DMS153 treated with DMSO at 0.1 percent for 48 hours (cell line): ENCODE measurements at regions not wholly inside any gene's neighbourhood (a gene's known extent, or its start where the extent isn't known, plus 50 kb on each side); places are given as distances from the start of the nearest gene placed in this dataset.

Experiments
- DNase-seq: peaks from one replicate; lab custom pipeline; 2025; ENCODE audit not compliant: unreplicated experiment; lab: John Stamatoyannopoulos, UW

- DNase-seq, result no peak
Observed at GRCh38 chr6:74785236-74785635, 420.6 kb downstream of the COL12A1 start.

- no peak for DNase-seq
Observed at GRCh38 chr6:74782346-74782745, 423.5 kb downstream of the COL12A1 start.

DNA sequence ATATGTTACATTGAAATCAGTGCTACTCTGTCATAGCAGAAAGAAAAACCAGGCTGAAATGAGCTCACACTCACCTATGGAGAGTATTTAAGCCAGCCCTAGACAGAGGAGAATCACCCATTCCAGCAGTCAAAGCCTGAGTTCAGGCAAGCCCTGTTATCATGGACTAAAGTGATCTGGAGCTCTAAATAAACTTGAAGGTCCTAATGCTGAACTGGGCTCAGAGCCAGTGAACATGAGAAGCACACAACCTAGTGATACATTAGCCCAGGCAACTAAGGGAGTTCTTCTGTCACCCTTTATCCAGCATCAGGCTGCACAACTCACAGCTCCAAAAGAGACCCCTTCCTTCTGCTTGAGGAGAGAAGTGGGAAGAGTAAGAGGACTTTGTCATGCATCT is 425.0 kb downstream of the COL12A1 start:
- no peak for DNase-seq

DNA sequence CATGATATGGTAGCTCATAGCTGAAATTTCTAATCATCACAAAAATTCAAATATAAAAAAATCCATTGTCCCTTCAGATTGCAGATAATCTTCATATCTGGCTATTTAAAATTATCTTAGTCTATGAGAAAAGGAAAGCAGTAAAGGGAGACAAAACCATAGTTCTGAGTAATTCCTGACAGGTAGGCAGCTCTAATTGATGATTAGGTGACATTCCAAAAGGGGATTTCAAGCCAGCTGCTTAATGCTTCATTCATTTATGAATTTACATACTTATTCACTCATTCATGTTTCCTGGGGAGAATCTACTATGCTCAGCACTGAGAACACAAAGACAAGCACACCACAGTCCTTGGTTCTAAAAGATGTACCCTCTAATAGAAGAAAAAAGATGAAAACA is 437.1 kb downstream of the COL12A1 start:
- DNase-seq, result no peak

DNA sequence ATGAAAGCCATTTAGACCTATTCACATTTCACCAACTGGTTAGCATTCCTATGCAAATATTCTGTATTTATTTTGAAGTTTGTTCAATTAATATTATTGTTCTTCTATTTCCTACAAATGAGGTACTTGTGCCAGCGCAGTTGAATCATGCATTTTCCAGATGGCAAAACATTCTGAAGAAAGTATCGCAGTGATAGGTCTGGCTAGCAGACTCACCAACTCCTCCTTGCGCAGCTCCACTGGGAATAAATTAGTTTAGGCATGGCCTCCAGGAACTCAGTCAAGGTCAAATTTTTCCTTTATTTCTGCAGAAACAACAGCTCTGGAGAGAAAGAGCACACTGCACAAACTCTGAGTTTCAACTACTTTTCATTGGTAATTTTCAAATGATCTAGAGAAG is 437.7 kb downstream of the COL12A1 start:
- no peak for DNase-seq

DNA sequence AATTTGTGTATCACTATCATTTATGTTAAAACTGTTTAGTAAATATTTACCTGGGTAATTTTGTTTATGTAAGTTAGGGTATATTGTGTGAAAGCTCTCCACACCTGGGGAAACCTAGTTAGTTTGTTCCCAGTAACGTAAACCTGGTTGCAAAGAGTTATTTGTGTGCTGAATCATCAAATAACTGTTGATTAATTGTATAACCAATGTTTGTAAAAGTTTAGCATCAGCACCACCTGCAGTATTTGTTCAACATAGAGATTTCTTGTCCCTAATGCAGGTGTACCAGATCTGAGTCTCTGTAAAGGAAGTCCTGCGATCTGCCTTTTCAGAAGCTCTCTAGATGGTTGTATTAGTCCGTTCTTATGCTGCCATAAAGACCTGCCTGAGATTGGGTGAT is 440.4 kb downstream of the COL12A1 start:
- no peak for DNase-seq

- no peak for DNase-seq
Observed at GRCh38 chr6:74764486-74764885, 441.4 kb downstream of the COL12A1 start.

- DNase-seq, result no peak
Observed at GRCh38 chr6:74762841-74763240, 443.0 kb downstream of the COL12A1 start.

DNA sequence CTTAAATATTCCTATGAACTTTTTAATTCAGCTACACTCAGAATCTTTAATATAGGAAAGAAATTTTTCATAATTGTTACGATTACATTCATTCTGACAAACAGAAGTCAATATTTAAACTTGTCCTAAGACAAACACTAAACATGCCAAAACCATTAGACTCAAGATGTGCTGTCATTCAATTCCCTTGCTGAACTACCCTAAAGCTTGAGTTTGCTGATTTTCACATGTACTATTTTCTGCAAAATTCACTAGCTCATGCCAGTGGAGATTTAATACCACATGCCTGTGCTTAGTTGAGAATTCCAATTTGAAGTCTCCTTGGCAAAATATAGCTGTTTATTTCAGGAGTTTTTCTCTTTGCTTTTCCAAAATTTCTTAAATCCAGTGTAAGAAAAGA is 448.0 kb downstream of the COL12A1 start:
- DNase-seq, result no peak

GRCh38 chr6:74756923-74757322 is 448.9 kb downstream of the COL12A1 start:
- DNase-seq, result no peak

- DNase-seq, result no peak
Observed at GRCh38 chr6:74755778-74756177, 450.1 kb downstream of the COL12A1 start.

- no peak for DNase-seq
Observed at GRCh38 chr6:74755196-74755595, 450.7 kb downstream of the COL12A1 start.

- no peak for DNase-seq
Observed at GRCh38 chr6:74753883-74754600, 451.8 kb downstream of the COL12A1 start.

GRCh38 chr6:74752303-74752702 is 453.6 kb downstream of the COL12A1 start:
- no peak for DNase-seq

GRCh38 chr6:74750826-74751225 is 455.0 kb downstream of the COL12A1 start:
- DNase-seq, result no peak

GRCh38 chr6:74749211-74750147 is 456.4 kb downstream of the COL12A1 start:
- no peak for DNase-seq

GRCh38 chr6:74745670-74746069 is 460.2 kb downstream of the COL12A1 start:
- no peak for DNase-seq

DNA sequence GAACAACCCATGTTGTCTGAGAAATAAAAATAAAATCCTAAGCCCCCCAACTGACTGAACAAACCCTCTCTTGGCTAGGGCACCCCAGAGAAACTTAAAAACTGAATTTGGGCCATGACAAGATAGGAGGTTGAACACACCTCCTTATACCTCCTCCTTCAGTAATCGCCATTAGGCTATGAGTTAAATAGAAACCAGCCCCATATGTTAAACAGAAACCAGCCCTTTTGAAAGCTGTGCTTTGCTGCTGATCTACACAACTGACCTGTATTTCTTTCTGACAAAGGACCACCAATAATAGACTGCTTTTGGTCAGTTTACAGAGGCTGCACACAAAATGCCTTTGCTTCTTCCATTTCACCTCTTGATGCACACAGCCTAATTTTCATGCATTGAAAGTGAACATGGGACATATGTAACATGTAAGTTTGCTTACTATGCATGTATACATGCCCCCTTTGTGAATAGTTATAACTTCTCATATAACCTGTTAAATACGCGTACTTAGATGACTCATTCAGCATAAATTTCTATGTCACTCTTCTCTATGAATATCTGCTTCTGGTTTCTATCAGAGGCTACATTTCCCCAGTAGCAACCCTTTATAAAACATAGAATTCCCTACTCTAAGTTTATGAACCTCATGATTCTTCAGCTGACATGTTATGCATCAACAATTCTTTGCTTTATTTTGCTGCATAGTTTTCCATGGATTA is 462.9 kb downstream of the COL12A1 start:
- DNase-seq, result no peak

DNA sequence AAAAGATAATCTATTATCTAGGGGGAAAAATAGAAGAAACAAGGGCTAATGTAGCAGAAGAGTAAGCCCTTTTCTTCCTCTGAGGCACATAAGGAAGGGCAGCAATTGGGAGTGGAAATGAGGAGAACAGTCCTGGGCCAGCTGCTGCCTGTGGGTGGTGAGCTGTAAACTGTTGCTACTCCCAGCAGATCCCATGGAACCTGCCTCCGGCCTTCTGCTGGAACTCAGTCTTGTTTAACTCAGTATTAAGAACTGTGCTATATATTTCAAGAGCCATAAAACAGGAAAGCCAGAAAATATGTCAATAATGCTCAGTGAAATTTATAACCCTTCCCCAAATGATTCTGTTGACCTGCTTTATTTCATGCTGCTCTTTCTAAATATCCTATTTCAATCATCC is 464.2 kb downstream of the COL12A1 start:
- DNase-seq, result no peak

DNA sequence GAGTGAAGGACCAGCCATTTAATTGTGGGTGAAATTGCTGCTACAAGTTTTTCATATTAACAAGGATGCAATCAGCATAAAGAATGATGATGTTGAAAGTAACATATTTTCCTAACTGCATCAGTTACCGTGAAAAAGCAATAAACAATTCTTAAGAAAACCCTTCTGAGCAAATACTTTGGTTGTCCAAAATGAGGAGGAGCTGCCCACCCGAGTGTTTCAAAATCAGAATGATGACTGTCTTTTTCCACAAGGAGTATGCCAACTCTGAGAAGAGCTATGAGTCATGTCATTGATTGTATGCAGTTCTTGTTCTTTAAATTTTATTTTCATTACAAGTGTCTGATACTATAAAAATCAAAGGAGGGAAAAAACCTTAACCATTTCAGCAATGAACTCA is 470.5 kb downstream of the COL12A1 start:
- DNase-seq, result no peak

- DNase-seq, result no peak
Observed at GRCh38 chr6:74734901-74735300, 471.0 kb downstream of the COL12A1 start.
